HUES64 (cell line): ENCODE measurements at regions not wholly inside any gene's neighbourhood (a gene's known extent, or its start where the extent isn't known, plus 50 kb on each side); places are given as distances from the start of the nearest gene placed in this dataset.

Source experiments
- H3K27ac ChIP-seq: 2 replicates; pipeline ENCODE4 v1.7.0; 2013; ENCODE audit warnings: low read depth, low read length, inconsistent platforms
- H3K27me3 ChIP-seq: 2 replicates; pipeline ENCODE4 v1.6.1; 2013; ENCODE audit warnings: mild to moderate bottlenecking, low read length; ENCODE audit not compliant: insufficient read depth
- H3K36me3 ChIP-seq: 2 replicates; pipeline ENCODE4 v1.6.1; 2013; ENCODE audit warnings: mild to moderate bottlenecking, low read length; ENCODE audit not compliant: insufficient read depth
- H3K4me1 ChIP-seq: 2 replicates; pipeline ENCODE4 v1.6.1; 2013; ENCODE audit warnings: mild to moderate bottlenecking, low read length, moderate library complexity; ENCODE audit not compliant: insufficient read depth
- H3K4me3 ChIP-seq: 2 replicates; pipeline ENCODE4 v1.5.1; 2013; ENCODE audit warnings: mild to moderate bottlenecking, low read length, moderate library complexity
- H3K9ac ChIP-seq: 2 replicates; pipeline ENCODE4 v1.6.1; 2013; ENCODE audit warnings: mild to moderate bottlenecking, low read depth, low read length
- H3K9me3 ChIP-seq: 2 replicates; pipeline ENCODE4 v1.6.1; 2013; ENCODE audit warnings: low read depth, low read length; ENCODE audit not compliant: insufficient read depth
- WGBS: fragments of 150-250, 120-280 bp; methylation state at CpG from one replicate; pipeline ENCODE4 v1.1.7; 2013; ENCODE audit warnings: missing lambda C conversion rate; 5-methylcytosine and 5-hydroxymethylcytosine counted together

- H3K9ac ChIP-seq = no peak overlapping the region
- no CpG with 5 or more reads among the region's 2 CpGs for WGBS
- no peak overlapping the region for H3K27ac ChIP-seq
Observed at GRCh38 chr3:182052757-182053156, 341.0 kb downstream of the SOX2 start.

GRCh38 chr3:182058488-182058887 is 346.8 kb downstream of the SOX2 start:
- Histone ChIP-seq H3K9ac (no peak overlapping the region), H3K27me3 (no peaks in the 10 kb centered on the region), H3K4me1 (peaks cover 6% of the 10 kb centered on the region; the same call in 1 of the 2 replicates), H3K4me3 (no peak overlapping the region), H3K27ac (no peak overlapping the region), H3K9me3 (no peaks in the 10 kb centered on the region), H3K36me3 (no peaks in the 10 kb centered on the region)
- 100% methylated on average over 1 of the region's 1 CpG for WGBS

More at GRCh38 chr3:182052757-182053156, 341.0 kb downstream of the SOX2 start:
- Histone ChIP-seq H3K4me1 (peaks cover 6% of the 10 kb centered on the region; the same call in 1 of the 2 replicates), H3K9me3 (no peaks in the 10 kb centered on the region), H3K27me3 (no peaks in the 10 kb centered on the region), H3K4me3 (no peak overlapping the region), H3K36me3 (no peaks in the 10 kb centered on the region)

- Histone ChIP-seq H3K4me3 (no peak overlapping the region), H3K9ac (no peak overlapping the region), H3K27ac (no peak overlapping the region), H3K4me1 (no peaks in the 10 kb centered on the region), H3K9me3 (no peaks in the 10 kb centered on the region), H3K27me3 (no peaks in the 10 kb centered on the region), H3K36me3 (no peaks in the 10 kb centered on the region)
- WGBS = 100% methylated on average over 1 of the region's 1 CpG
Observed at GRCh38 chr3:182063742-182064141, 352.0 kb downstream of the SOX2 start.

GRCh38 chr3:182067423-182067822 is 355.7 kb downstream of the SOX2 start:
- H3K27ac ChIP-seq = no peak overlapping the region
- H3K9ac ChIP-seq = no peak overlapping the region
- no peaks in the 10 kb centered on the region for H3K27me3 ChIP-seq
- H3K4me3 ChIP-seq = no peak overlapping the region
- H3K4me1 ChIP-seq = no peaks in the 10 kb centered on the region
- H3K9me3 ChIP-seq = no peaks in the 10 kb centered on the region
- no peaks in the 10 kb centered on the region for H3K36me3 ChIP-seq
- WGBS = 82% methylated on average over 4 of the region's 4 CpGs

GRCh38 chr3:182078316-182078715 is 366.6 kb downstream of the SOX2 start:
- Histone ChIP-seq H3K36me3 (no peaks in the 10 kb centered on the region), H3K27me3 (no peaks in the 10 kb centered on the region), H3K27ac (no peak overlapping the region), H3K9me3 (no peaks in the 10 kb centered on the region), H3K4me3 (no peak overlapping the region), H3K9ac (no peak overlapping the region), H3K4me1 (peaks cover 51% of the 10 kb centered on the region)
- WGBS = 39% methylated on average over 2 of the region's 3 CpGs

- H3K4me1 ChIP-seq = peaks cover 51% of the 10 kb centered on the region
- H3K4me3 ChIP-seq = no peak overlapping the region
- no peaks in the 10 kb centered on the region for H3K36me3 ChIP-seq
- H3K9ac ChIP-seq = no peak overlapping the region
- peak overlapping the region; percentile 48 for H3K27ac ChIP-seq
- H3K9me3 ChIP-seq = no peaks in the 10 kb centered on the region
- H3K27me3 ChIP-seq = no peaks in the 10 kb centered on the region
- WGBS = 73% methylated on average over 5 of the region's 5 CpGs
Observed at GRCh38 chr3:182078929-182079328, 367.2 kb downstream of the SOX2 start.

- WGBS = 78% methylated on average over 4 of the region's 4 CpGs
- Histone ChIP-seq H3K9me3 (no peaks in the 10 kb centered on the region), H3K4me1 (peaks cover 51% of the 10 kb centered on the region), H3K27me3 (no peaks in the 10 kb centered on the region), H3K27ac (peak overlapping the region; percentile 11; the same call in 1 of the 2 replicates), H3K36me3 (no peaks in the 10 kb centered on the region), H3K4me3 (no peak overlapping the region), H3K9ac (no peak overlapping the region)
Observed at GRCh38 chr3:182081096-182081495, 369.4 kb downstream of the SOX2 start.

- H3K36me3 ChIP-seq = no peaks in the 10 kb centered on the region
- no peak overlapping the region for H3K4me3 ChIP-seq
- H3K4me1 ChIP-seq = peaks cover 49% of the 10 kb centered on the region
- H3K27me3 ChIP-seq = no peaks in the 10 kb centered on the region
- H3K27ac ChIP-seq = no peak overlapping the region
- WGBS = 75% methylated on average over 2 of the region's 2 CpGs
- no peaks in the 10 kb centered on the region for H3K9me3 ChIP-seq
- no peak overlapping the region for H3K9ac ChIP-seq
Observed at GRCh38 chr3:182083112-182083511, 371.4 kb downstream of the SOX2 start.

- Histone ChIP-seq H3K9me3 (no peaks in the 10 kb centered on the region), H3K4me1 (peaks cover 10% of the 10 kb centered on the region; the same call in 1 of the 2 replicates), H3K27me3 (no peaks in the 10 kb centered on the region), H3K36me3 (no peaks in the 10 kb centered on the region), H3K9ac (no peak overlapping the region), H3K27ac (no peak overlapping the region), H3K4me3 (no peak overlapping the region)
- 55% methylated on average over 6 of the region's 6 CpGs for WGBS
Observed at GRCh38 chr3:182092662-182093262, 381.0 kb downstream of the SOX2 start.

GRCh38 chr3:182094321-182094720 is 382.6 kb downstream of the SOX2 start:
- no peaks in the 10 kb centered on the region for H3K27me3 ChIP-seq
- no peaks in the 10 kb centered on the region for H3K36me3 ChIP-seq
- no peak overlapping the region for H3K27ac ChIP-seq
- peaks cover 10% of the 10 kb centered on the region; the same call in 1 of the 2 replicates for H3K4me1 ChIP-seq
- WGBS = 96% methylated on average over 4 of the region's 4 CpGs
- H3K9ac ChIP-seq = no peak overlapping the region
- no peaks in the 10 kb centered on the region for H3K9me3 ChIP-seq
- H3K4me3 ChIP-seq = no peak overlapping the region

- no peak overlapping the region for H3K9ac ChIP-seq
- H3K27ac ChIP-seq = no peak overlapping the region
- H3K4me1 ChIP-seq = no peaks in the 10 kb centered on the region
- H3K27me3 ChIP-seq = no peaks in the 10 kb centered on the region
- 94% methylated on average over 4 of the region's 4 CpGs for WGBS
- peaks cover 25% of the 10 kb centered on the region for H3K9me3 ChIP-seq
- no peak overlapping the region for H3K4me3 ChIP-seq
- H3K36me3 ChIP-seq = no peaks in the 10 kb centered on the region
Observed at GRCh38 chr3:182104881-182105280, 393.2 kb downstream of the SOX2 start.

- Histone ChIP-seq H3K27ac (no peak overlapping the region), H3K9ac (no peak overlapping the region), H3K9me3 (peaks cover 18% of the 10 kb centered on the region), H3K4me1 (no peaks in the 10 kb centered on the region), H3K4me3 (no peak overlapping the region), H3K36me3 (no peaks in the 10 kb centered on the region), H3K27me3 (no peaks in the 10 kb centered on the region)
- WGBS = 94% methylated on average over 3 of the region's 4 CpGs
Observed at GRCh38 chr3:182105875-182106274, 394.1 kb downstream of the SOX2 start.
